ENCODE measurements at regions not wholly inside any gene's neighbourhood (a gene's known extent, or its start where the extent isn't known, plus 50 kb on each side); places are given as distances from the start of the nearest gene placed in this dataset.
"Not testable (repeated sequence)": the region's sequence is repeated elsewhere in the genome, so short reads cannot be mapped to it uniquely, and the experiment has no call there.

- no peak for TF ChIP-seq CTCF (IDR thresholded peaks at IDR 0.05; ENCODE audit: low read depth, low read length)
- H3K4me3 ChIP-seq (ENCODE audit: low read depth, low read length), result no peak overlapping the region
Measured at GRCh38 chr20:50356962-50357782, 153.0 kb upstream of the PTPN1 start.

GRCh38 chr20:50357783-50358161 lies 152.4 kb upstream of the PTPN1 start:
- TF ChIP-seq CTCF (IDR thresholded peaks at IDR 0.05; ENCODE audit: low read depth, low read length), result no peak
- H3K4me3 ChIP-seq (ENCODE audit: low read depth, low read length), result no peak overlapping the region

GRCh38 chr20:50358166-50358565 lies 152.0 kb upstream of the PTPN1 start:
- no peak overlapping the region for H3K4me3 ChIP-seq (ENCODE audit: low read depth, low read length)
- no peak for TF ChIP-seq CTCF (IDR thresholded peaks at IDR 0.05; ENCODE audit: low read depth, low read length)

GRCh38 chr20:50358971-50359370 lies 151.2 kb upstream of the PTPN1 start:
- H3K4me3 ChIP-seq (ENCODE audit: low read depth, low read length), result no peak overlapping the region
- no peak for TF ChIP-seq CTCF (IDR thresholded peaks at IDR 0.05; ENCODE audit: low read depth, low read length)

- no peak overlapping the region for H3K4me3 ChIP-seq (ENCODE audit: low read depth, low read length)
- no peak for TF ChIP-seq CTCF (IDR thresholded peaks at IDR 0.05; ENCODE audit: low read depth, low read length)
Measured at GRCh38 chr20:50359607-50360217, 150.5 kb upstream of the PTPN1 start.

DNA sequence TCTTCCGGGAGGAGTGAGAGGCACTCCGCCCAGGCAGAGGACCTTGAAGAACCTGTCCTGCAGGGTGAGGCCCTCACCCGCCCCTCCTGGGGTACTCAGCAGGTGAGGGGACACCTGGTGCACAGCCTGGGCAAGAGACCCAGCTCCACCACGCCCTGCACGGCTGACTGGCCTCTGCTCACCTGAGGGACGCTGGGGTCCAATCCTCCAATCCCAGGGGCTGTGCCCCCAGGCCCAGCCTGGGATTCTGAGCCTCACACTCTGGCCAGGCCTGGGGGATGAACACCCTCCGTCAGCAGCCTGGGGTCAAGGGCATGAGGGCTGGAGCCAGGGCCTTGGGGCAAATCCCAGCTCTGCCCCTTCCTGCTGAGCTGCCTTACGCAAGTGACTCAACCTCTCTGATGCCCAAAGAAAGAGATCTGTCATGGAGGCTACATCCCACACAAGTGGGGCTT lies 149.9 kb upstream of the PTPN1 start:
- no peak overlapping the region for H3K4me3 ChIP-seq (ENCODE audit: low read depth, low read length)
- no peak for TF ChIP-seq CTCF (IDR thresholded peaks at IDR 0.05; ENCODE audit: low read depth, low read length)

DNA sequence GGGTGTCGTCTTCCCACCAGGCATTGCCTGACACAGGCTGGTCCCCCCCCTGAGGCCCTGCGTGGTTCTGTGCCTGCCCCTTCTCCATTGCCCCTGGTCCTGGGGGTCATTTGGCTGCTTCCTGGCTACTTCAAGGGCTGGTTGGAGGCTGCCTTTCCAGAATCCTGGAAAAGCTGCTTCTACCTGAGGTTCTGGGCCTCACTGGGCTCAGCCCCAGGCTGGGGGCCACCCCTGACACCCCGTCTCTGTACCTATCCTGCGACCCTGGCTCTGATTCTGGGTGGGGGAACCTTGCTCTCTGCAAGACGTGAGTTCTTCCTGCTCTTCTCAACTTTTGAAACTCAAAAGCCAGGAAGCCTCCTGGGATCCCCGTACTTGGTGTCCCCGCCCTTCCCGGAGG lies 149.3 kb upstream of the PTPN1 start:
- no peak overlapping the region for H3K4me3 ChIP-seq (ENCODE audit: low read depth, low read length)
- no peak for TF ChIP-seq CTCF (IDR thresholded peaks at IDR 0.05; ENCODE audit: low read depth, low read length)

DNA sequence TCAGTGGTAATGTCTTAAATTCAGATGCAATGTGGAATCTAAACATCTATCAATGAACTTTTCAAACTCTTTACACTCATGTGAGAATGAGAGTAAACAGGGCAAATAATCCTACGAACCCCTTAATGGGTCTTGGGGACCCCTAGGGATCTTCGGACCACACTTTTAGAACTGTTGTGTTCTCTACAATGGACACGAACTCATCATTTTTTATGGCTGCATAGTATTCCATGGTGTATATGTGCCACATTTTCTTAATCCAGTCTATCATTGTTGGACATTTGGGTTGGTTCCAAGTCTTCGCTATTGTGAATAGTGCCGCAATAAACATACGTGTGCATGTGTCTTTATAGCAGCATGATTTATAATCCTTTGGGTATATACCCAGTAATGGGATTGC lies 148.0 kb upstream of the PTPN1 start:
- H3K4me3 ChIP-seq (ENCODE audit: low read depth, low read length), result not testable (repeated sequence)

Measured in WI38 (cell line).